NOMO-1 treated with DMSO at 0.1 percent for 48 hours (cell line): ENCODE measurements at regions not wholly inside any gene's neighbourhood (a gene's known extent, or its start where the extent isn't known, plus 50 kb on each side); places are given as distances from the start of the nearest gene placed in this dataset.

Experiments used
- DNase-seq: peaks from one replicate; lab custom pipeline; 2025; ENCODE audit not compliant: unreplicated experiment; lab: John Stamatoyannopoulos, UW

DNA sequence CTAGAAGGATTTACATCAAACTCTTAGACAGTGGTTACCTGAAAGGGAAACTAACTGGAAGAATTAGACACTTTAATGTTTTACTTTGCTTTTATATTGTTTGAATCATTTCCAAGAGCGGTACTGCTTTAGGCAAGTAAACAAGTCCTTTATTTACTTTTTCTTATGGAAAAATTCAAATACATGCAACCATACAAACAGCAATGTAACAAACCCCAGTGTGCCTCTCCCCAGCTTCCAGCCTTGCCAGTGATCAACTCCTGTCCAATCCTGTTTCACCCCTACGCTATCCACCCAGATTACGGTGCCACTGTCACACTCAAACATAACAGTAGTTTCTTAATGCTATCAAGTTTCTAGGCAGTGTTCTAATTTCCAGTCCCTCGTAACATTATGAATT lies 85.9 kb downstream of the C16orf95 start:
- no peak for DNase-seq

DNA sequence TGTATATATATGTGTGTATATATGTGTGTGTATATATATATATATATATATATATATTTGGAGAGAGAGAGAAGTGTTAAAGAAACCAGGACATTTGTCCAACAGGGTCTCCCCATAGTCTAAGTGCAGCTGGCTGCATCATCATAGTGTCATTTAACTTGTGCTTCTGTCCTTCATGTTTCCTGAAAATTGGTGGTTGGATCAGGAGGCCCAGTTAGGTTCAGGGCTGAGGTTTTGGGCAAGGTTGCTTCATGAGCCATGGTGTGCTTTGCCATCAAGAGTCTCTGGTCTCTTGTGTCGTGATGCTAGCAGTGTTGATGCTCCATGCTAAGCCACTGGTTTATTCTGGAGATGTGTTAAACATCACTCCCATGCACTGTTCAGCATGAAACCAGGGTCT lies 85.3 kb downstream of the C16orf95 start:
- DNase-seq = no peak

DNA sequence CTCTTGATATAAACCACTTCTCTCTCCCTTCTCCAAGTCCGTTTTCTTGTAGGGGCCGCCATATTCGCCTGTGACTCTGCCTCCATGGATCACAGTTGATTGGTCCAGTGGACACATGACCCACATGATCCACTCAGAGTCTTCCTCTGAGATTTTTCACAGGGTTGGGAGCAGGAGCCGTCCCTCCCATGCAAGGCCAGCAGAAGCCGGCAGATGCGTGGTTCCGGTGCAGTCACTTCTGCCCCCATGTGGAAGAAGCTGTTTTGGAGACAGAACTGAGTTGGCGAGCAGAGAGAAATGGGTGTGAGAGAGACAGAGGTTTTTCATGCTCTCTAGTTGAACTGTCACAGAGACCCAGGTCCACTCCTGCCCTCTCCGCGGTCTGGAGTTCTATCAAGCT lies 83.3 kb downstream of the C16orf95 start:
- DNase-seq = no peak

DNA sequence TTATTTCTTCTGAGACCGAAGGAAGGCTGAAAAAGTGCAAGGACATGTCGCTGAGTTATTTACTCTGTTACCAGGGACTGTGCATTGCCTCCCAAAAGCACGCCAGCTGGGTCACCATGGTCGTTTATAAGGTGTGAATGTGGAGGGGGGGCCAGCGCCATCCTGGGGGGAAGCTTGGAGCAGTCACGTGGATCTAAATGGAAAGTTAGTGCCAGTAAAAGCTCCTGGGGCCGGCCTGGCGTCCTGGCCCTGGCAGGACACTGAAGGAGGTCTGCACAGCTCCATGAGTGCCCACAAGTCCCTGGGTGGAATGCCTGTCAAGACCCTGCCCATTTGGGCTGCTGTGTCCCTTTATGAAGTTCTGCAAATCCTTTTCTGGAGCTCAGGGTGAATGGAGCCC lies 82.6 kb downstream of the C16orf95 start:
- DNase-seq = no peak

DNA sequence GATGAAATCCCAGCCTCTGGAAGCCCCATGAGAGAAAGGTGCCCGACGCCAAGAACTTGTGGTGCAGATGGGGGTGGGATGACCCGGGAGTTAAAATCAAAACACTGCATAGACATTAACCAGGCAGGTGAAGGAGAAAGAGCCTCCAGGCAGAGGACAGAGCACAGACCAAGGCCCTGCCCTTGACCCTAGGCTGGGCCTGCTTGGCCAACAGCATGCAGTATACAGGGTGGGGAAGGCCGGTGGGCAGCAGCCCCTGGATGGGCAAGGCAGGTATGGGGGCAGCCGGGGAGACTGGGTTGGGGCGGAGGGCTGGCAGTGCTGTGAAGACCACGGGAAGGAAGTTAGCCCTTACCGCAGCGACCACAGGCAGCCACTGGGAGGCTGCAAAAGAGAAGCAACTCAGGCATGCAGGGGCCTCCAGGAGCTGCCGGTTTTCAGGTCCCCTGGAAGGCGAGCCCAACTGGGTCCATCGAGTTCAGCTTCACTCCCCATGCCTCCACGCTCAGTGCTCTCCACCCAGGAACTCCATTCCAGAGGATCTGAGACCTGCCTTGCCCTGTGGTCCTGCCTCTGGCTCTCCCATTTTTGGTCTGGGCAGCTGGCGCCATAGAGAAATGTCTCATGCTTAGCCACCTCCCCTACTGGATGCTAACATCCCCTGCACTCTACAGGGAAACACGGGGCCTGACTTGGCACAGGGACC lies 81.2 kb downstream of the C16orf95 start:
- peak; percentile 37 for DNase-seq

DNA sequence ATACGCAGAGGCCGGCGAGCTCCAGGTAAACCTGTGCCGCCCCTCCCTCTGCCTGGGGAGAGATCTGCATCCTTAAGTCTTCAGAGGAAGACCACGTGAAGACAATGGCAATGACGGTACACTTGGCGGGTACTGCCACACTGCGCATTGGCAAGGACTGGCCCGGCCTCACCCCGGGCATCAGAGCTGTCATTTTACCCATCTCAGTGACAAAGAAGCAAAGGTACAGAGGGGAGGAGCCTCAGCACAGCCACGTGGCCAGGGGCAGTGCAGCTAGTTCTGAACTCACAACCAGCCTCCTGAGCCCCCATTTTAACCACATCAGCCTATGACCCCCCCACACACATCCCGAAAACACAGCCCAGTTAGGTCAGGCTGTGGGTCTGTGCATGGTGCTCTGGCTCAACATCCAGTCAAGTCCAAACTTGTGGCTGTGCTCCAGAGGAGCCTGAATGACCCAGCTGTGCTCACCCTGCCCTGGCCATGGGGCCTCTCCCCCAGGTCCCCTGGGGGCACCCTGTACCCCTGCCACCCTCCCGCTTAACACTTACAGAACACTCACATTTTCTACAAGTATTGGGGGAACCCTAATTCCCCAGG lies 80.6 kb downstream of the C16orf95 start:
- DNase-seq = no peak

DNA sequence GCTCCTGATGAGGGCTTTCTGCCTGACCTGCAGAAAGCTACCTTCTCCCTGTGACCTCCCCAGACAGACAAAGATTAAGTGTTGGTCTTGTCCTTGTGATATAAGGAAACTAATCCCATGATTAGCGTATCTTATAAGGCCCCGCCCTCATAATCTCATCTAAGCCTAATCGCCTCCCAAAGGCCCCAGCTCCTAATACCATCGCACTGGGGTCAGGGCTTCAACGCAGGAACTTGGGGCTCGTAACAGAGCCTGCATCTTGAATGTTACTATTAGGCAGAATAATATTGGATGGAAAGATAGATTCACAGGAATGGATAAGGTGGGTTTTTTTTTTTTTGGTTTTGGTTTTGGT lies 78.9 kb downstream of the C16orf95 start:
- no peak for DNase-seq

DNA sequence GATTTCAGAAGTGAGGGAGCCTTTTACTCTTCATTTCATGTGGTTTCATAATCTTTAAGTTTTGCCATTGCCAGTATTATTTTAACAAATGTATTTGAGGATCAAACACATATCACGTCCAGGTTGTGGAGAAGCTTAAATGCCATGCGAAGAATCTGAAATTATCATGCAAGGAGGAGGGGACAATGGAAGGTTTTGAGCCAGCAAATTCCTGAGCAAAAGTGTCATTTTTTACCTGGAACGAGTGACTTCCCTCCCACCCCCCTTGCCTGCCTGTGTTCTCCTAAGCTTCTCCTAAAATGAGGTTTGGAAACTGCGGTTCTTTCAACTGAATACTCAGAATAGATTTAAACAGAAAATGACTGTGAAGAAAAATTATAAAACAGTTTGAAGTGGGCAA lies 77.6 kb downstream of the C16orf95 start:
- DNase-seq = no peak

DNA sequence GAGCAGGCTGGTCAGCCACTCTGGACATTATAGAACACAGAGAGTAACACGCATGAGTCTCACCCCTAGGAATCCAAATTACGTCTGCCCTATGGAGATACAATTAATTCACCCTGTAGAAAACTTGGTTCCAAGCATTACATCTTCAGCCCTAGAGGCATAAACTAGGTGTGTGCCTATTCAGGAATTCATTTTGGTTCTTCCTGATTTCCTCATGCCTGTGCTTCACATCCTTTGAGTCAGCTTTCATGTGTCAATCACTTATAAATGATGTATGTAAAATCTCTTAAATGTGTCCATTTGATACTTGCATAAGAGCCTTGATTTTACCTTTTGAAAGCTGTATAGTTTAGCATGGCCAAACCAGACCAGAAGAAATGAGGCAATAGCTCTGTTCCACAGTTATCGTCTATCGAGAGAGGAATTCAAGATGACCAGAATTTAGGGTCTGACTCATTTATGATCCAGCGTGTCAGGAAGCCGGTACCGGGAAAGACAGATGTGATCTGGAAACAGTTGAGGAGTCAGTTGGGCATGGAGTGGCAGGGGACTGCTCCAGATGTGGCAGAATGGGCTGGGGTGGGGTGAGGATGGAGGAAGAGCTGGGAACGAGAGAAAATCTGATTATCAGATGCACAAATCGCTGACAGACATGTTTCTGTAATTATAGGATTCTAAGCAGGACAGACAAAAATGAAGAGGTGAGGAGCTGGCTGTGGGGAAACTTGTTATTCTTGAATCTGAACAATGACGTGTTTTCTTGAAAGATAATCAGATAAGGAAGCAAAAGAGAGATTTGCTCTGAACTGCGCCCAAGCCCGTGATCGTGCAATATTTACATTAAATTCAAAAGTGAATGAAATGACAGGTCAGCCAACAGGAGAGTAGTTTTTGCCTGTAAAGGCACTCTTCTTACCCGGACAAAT lies 76.7 kb downstream of the C16orf95 start:
- no peak for DNase-seq

DNA sequence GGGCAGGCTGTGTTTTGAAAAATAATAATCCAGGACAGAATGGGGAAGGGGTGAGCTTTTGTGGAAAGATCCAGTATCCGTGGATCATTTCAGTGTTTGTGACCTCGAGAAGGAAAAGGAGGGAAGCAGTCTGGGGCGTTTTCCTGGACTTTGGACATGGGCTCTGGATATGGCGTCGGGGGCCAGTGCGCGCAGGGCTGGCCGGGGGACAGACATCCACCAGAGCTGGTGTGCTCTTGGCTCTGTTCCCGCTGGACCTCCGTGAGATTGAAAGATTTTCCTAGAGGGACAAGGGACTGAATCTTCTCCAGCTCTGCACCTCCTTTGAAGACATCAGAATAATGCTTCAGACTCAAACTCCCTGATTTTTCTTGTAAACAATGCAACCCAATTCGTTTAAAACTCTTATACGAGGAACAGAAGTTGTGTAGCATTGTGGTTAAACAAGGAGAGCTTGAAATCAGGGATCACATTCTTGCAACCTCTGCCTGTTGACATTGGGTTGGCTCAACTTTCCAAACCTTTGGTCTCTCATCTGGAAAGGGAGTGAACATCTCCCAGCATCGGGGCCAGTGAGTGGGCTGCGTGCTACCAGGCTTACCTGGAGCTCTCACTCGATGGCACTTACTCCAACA lies 75.9 kb downstream of the C16orf95 start:
- DNase-seq = no peak

DNA sequence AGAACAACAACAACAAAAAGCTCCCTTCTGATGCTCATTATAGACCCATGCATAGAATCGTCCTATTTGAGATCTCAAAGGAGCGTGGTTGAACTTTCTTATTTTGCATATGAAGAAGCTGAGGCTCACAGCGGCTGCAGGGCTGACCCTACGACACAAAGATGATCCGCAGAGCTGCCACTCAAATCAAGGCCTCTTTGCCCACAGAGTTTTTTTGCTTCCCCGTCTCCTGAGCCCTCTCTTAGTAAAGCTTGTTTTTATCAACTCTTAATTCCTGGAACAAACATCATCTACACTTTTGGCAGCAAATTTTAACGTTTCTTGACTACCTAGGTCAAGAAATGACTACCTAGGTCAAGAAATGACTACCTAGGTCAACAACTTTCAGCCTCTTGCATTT lies 73.7 kb downstream of the C16orf95 start:
- no peak for DNase-seq

DNA sequence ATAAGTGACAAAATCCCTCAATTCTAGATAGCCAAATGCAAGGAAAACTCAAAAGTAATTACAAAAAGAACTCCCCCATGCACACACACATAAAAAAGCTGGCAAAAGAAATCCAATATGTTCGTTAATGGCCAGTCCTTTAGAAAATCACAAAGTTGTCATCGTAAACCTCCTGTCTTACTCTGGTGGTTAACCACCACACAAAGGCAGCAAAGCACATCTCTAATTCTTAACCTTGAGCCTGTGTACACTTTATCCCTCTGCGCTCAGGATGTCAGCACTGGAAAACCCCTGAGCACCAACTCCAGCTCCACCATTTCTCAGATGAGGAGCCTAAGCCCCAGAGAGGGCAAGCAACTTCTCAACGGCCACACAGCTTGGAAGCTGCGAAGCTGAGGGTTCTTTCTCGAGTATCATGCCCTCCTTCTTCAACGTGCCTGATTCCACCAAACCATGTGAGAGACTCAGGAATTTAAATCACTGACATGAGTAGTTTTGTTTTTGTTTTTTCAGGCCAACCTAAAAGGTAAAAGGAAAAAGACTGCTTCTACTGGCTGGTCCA lies 72.5 kb downstream of the C16orf95 start:
- no peak for DNase-seq

DNA sequence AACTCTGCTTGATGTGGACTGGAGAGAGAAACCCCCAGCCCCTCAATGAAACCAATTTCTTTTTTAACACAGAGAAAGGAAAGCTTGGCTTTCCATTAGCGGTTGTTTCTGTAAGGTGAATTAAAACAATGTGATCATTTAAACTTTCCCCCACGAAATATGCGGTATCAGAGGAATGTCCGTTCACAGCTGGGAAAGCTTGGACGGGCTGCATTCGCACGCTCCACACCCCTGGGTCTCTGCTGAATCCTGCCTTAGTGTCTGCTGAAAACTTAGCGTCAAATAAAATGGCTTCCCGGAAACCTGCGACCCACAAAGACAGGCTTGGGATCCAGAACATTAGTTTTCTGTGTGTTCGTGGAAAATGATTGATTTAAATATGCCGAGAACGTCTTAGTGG lies 71.7 kb downstream of the C16orf95 start:
- no peak for DNase-seq

DNA sequence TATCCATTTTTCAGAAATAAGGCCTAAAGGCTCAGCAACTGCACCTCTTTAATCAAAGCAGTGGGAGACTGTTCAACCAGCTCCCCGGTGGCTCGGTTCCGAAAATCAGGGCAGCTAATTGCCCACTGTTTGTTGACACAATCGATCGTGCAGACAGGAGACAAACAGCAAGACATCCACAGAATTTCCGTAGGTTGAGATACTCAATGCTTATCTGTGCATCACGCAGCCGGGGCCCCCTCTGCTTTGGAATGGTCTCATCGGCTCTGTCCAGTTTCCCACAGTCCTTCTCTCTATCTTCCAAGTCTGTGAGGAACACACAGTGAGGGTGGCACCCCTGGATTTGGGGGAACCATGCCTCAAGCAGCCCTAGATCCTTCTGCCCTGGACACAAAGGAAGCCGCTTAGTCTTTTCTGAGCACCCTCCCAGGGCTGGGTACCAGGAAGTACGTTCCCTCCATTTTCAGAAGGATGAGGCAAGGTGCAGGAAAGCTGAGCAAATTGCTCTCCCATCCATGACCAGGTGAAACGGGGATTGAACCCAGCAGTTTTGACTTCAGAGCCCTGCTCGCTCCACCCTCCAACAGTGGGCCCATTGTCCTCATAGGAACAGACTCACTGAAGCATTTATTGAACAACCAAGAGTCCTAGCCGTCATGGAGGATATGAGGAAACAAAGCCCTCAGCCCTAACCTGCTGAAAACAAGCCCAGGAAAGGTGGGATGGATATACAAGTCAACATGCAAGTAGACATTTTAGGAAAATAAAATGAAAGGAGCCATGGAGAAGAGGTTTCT lies 70.7 kb downstream of the C16orf95 start:
- no peak for DNase-seq

DNA sequence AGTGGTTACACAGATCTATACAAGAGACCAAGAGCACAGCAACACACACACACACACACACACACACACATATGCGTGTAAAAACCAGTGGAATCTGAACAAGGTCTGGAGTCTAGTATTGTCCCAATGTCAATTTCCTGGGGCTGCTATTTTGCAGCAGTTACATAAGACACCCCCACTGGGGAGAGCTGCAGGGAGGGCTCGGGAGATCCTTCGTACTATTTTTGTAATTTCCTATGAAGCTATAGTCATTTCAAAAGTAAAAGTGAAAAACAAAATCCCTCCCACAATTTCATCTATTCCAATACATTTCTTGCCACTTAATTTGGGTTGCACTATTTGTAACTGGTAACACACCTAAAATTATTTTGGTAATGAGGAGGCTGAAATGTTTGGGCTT lies 68.5 kb downstream of the C16orf95 start:
- no peak for DNase-seq

DNA sequence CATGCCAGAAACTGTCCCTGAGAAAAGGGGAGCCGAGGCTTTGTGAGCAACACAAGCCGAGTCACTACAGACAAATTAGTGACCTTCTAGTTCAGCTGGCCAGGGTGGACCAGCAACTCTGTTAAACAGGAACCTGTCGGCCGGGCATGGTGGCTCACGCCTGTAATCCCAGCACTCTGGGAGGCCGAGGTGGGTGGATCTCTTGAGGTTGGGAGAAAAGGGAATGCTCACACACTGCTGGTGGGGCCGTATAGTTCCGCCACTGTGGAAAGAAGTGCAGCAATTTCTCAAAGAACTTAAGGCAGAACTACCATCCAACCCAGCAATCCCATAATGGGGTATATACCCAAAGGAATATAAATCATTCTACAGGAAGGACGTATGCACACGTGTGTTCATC lies 67.8 kb downstream of the C16orf95 start:
- no peak for DNase-seq

DNA sequence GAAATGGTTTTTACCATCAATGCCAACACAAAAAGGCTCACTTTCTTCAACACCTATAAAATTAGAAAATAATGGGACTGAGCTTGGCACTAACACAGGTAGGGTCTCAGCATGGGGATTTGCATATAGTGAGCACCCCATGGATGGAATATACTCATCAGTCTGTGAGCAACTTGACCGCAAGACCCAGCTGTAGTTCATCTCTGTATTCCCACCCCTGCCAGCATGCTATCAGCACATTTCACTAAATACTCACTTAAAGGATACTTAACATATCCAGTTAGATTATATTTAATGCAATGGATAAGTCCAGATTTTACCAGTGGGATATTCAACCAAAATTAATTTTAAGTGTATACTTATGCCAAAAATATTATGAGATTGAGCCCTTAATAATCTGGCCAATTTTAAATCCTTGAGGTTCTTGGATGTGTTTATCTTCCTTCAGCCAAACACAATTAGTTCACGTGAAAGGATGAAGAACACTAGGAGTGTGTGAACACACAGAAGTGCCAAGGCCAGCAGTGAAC lies 66.7 kb downstream of the C16orf95 start:
- DNase-seq = no peak

DNA sequence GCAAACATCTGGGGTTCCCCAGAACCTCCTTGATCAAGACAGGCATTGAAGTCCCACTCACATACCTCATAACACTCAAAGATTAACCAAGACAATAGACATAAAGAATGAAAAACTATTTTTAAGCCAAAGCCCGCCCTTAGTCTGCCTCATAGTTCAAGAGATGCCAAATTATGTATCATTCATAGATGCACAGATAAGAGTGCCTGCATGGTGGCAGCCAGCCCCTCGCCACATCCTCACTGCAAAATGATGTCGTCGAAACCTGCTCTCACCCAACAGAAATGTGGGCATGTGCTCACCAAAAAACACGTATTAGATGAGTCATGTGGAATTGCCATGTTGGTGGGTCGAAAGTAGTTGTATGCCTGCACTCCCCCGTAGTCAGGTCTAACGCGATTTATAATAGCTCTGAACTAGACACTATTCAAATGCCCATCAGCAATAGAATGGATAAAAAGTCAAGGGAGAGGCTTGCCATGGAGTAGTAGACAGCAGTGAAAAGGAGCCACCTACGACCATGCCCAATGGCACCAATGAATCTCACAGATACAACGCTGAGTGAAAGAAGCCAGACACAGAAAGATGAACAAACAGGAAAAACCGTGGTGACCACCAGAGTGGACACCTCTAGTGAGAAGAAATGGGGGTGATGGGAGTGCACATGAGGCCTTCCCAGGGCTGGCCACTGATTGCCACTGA lies 64.8 kb downstream of the C16orf95 start:
- DNase-seq = no peak
